ENCODE measurements at regions not wholly inside any gene's neighbourhood (a gene's known extent, or its start where the extent isn't known, plus 50 kb on each side); places are given as distances from the start of the nearest gene placed in this dataset.

GRCh38 chr4:116066711-116067245 lies 953.4 kb upstream of the NDST4 start:
- TF ChIP-seq CTCF (IDR thresholded peaks at IDR 0.05; ENCODE audit: low read length) (no peak), EZH2phosphoT487 (IDR thresholded peaks at IDR 0.05; ENCODE audit: low read length) (no peak), EZH2 (optimal IDR thresholded peaks at IDR 0.05; ENCODE audit: low read depth, low read length) (no peak)

Measured in MM.1S (cell line).